Fibroblast of skin of left biceps (primary cell): ENCODE measurements at regions not wholly inside any gene's neighbourhood (a gene's known extent, or its start where the extent isn't known, plus 50 kb on each side); places are given as distances from the start of the nearest gene placed in this dataset.
"Not testable (repeated sequence)": the region's sequence is repeated elsewhere in the genome, so short reads cannot be mapped to it uniquely, and the experiment has no call there.

Experiments
- DNase-seq, 2 experiments: peaks; one replicate each; pipeline ENCODE4 v3.0.0-alpha.2; 2013; ENCODE audit warnings: low read depth in 2 of 2

DNA sequence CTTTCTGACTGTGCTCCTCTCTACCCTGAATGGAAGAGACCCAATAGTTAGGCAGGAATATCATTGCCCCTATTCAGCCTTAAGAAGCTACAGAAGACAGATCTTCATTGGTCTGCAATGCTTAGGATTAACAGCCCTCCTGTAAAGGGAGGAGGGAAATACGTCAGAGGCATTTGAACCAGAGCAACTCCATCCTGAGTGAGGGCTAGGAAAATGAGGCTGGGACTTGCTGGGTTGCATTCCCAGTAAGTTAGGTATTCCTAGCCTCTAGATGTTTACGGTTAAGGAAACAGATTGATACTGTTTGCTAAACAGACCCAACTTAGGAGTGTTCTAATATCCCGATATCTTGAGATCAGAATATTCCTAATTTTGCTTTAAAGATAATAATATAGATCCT is 63.5 kb downstream of the PCDH18 start:
- DNase-seq, result no peak

DNA sequence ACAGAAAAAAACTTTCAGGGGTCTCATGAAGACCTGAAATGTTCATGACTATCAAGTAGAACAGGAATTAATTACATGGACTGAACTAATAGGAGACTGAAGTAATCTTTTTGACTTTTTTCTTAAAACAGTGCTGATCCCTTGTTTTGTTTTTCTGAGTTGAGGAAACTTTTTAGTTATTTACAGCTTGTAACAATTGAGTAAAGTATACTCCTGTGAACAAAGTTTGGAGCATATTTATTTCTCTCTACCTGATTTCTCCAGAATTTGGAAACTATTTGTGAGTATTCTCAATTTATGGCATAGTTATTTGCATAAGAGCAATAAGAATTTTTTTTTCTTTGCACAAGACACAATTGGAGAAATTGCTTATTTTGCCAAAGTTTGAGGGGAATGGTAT is 64.8 kb downstream of the PCDH18 start:
- DNase-seq, result no peak

DNA sequence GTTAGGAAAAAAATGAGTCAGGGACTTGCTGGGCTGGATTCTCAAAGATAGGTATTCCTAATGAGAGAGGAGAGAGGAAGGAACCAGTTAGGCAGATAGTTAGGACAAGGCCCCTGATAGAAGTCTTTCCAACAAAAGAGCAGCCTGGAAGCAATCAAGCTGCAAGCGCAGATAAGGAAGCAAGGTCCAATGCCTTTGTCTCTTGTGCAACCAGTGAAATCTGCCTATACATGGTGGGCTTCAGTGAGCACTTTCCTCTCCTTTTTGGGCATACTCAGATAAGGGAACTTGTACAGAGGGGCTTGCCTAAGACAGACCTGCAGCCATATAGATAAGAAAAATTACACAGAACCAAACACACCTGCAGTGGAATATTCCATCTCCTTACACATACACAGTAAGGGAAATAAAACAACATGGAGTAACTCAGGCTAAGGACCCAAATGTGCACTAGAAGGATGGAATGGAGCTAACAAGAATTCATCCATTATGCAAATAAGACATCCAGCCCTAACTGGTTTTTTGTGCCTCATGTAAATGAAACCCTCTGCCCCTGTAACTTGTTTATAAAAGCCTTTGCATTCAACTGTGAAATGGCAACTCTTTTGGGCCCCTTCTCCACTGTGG is 68.8 kb downstream of the PCDH18 start:
- no peak for DNase-seq

DNA sequence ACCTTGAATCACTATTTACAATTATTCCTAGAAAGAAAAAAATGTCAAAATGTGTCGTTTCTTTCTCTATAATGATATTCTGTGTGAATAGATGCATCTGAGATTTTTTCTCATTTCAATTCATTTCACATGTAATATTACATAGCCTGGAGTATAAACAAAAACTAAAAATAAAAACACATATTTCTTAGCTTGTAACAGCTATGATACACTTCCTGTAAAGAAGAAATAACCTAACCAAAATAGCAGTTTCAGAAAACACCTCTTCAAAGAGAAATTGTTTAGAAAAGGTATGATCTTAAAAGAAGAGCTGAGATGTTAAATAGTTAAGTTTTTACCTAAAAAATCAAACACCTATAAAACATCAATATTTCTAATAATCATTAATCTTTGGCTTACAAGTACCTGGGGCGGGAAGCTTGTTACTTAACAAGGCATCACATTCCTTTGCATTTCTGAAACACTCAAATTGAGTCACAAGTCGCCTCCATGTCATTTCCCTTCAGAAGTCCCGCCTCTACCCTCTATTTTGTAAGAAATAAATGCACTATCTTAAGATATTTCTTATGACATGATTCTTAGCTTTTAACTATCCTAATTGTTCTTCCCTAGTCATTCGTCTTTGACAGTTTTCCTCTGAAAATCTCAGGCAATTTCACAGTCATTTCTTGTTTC is 76.5 kb downstream of the PCDH18 start:
- DNase-seq, result no peak

DNA sequence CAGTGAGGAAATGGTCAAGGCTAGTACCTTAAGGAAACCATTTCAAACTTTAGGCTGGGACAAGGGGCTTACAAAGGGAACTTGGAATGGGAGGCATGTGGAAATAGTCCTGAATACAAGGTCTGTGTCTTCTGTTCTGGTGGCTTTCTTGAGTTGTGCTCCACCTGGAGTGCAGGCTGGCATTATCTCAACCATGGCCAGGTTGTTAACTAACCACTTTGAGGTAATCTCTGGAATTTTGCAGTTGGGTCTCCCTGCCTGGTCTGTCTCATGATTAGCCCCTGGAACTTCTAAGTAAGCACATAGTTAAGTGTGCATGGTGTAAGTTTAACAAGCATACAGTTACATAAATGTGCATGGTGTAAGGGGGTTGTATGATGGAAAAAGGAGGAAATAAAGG is 77.5 kb downstream of the PCDH18 start:
- DNase-seq, result no peak

DNA sequence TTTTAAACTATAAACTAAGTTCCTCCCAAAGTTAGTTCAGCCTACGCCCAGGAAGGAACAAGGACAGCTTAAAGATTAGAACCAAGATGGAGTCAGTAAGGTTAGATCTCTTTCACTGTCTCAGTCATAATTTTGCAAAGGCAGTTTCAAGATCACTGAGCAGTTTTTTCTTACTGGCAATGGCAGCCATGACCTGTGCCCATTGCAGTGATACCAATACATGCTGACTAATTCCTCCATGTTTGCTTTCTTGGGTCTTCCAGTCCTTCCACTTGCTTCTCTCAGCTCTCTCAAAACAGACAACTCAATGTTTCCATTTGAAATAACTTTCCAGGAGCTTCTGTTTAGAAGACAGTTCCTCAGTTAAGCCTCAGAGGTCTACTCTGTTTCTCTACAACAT is 79.5 kb downstream of the PCDH18 start:
- no peak for DNase-seq

DNA sequence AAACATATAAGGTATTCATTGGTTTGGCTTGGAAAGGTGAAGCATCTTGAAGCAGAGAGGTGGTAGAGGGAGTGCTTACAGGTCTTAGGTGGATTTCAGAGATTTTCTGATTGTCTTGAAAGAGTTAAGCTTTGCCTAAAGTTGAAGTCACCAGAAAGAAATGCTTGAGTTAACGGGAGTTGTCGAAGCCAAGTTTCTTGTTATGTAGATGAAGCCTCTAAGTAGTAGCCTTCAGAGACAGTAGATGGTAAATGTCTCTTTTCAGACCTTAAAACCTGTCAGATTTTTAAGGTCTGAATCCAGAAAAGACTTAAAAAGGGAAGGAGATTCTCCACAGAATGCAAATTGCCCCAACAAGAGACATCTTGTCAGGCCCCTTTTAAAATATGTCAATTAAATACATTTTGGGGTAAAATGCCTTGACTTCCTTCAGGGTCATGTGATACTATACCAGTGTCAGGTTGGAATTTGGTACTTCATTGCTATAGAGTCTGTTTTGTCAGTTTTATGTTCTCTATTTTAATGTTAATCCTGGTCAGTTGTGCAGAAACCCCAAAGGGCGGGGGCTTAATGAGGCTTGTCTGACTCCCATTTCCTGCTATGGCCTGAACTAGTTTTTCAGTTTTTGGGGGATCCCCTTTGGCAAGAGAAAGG is 81.0 kb downstream of the PCDH18 start:
- DNase-seq, result no peak

DNA sequence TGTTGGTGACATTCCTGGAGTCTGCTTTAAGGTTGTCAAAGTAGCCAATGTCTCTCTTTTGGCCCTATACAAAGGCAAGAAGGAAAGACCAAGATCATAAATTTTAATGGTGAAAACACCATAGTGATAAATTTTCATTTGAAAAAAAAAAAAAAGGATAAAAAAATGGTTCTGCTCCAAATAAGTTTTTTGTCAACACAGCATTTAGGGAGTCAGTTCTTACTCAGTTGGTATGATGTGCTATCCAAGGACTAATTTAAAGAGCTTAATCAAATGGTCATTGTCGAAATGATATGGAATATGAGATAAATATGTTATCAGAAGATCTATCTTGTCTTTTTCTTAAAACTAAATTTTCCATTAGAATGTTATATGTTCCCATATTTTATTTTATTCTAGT is 83.9 kb downstream of the PCDH18 start:
- no peak for DNase-seq

DNA sequence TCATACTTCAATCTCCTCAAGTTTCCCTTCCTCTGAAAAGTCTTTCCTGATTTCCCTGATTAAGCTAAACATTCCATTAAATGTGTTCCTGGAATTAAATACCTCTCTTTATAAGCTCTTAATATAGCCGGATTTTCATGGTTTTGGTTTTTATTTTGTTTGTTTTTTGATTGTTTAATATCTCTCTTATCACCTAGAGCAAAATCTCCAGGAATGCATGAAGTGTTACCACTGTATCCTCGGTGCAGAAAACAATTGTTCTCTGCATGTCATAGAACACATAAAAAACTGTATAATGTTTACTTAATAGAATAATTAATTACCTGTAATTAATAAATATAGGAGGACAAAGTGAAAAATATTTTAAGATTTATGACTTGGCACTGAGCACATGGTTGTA is 86.2 kb downstream of the PCDH18 start:
- DNase-seq, result no peak

DNA sequence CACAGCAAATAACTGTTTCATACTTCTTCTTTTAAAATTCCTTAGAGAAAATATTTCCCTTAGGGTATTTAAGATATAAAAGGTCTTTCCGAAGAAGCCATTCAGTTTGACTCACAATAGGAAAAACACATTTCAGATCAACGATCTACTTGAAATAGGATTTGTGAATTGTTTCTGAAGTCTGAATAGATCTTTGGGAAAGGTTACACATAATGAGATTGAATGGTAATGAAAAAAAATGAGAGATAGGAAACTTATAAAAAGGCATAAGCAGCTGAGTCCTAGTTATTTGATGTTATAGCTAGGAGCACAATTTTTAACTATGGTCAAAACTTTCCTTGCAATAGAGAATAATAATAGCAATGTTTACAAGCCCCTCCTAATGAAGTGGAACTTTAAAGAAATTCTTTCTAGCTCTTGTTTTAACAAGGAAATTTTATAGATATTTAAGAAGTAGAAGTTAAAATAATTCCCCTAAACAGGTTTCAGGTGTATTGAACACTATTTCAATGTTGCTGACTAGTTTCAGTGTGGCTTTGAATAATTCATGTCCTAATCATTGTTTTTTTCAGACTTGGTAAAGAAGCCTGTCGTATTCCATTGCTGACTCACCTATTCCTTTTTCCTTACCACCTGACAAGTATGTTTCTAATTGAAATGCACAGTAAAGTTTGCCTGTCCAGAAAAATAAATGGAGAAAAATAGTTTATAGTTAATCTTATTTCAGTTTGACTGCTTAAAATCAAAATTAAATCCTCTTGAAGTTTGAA is 89.1 kb downstream of the PCDH18 start:
- no peak for DNase-seq

DNA sequence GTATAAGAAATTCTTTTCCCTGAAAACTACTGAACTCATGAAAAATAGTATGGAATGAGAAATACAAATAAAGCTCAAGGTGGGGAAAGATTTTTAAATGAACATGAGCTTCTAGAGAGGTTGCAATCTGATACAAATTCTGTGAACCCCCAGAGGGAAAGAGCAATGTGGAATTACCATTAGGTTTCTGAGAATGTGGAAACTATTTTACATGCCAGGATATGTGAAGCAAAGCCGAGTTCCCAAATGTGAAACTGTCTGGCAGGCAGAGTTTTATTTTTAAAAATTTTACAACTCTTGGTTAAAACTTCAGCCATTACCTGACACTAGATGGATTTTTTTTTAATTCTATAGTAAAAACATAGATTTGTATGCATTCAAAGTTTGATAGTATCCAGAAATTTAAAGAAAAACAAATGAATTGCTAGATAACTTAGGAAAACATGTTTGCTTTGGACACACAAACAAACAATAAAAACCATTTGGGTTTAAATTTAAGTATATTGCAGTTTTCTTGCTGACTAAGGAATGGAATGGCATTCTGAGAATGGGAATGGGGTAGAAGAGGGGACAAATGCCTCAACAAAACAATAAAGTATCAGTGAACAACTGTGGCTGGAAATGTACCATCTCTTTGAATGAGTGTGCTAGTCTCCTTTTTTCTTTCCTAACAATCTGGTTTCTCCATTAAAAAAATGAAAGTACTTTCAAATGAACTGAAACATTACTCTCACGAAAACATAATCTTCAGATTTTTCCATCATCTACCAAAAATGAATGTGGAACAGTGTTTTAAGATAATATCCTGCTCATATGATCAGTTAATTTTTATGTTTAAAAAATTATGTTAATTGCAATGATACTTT is 99.6 kb downstream of the PCDH18 start:
- DNase-seq, result no peak

DNA sequence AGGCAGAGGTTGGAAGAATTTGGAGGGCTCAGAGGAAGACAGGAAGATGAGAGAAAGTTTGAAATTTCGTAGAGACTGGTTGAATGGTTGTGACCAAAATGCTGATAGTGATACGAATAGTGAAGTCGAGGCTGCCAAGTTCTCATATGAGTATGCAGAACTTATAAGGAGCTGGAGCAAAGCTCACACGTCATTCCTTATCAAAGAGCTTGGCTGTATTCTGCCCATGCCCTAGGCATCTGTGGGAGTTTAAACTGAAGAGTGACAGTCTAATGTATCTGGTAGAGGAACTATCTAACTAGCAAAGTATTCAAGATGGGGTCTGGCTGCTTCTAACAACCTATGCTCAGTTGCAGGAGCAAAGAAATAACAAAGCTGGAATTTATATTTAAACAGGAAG is 102.1 kb downstream of the PCDH18 start:
- DNase-seq, result no peak

DNA sequence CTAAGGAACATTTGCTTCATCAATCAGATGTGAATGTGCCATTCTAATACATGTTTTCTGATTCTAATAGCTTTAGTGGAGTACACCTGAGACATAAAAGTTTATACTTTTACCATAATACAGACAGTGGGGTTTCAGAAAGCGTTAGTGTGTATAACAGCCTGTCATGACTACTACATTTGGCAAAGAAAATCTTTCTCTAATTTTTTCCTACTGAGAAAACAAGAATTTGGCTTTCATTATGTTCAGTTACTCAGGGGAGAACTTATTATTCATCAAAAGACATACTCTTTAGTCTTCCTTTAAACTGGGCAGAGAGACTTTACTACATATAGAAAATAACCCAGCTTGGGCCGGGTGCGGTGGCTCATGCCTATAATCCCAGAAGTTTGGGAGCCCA is 104.9 kb downstream of the PCDH18 start:
- DNase-seq, result no peak

DNA sequence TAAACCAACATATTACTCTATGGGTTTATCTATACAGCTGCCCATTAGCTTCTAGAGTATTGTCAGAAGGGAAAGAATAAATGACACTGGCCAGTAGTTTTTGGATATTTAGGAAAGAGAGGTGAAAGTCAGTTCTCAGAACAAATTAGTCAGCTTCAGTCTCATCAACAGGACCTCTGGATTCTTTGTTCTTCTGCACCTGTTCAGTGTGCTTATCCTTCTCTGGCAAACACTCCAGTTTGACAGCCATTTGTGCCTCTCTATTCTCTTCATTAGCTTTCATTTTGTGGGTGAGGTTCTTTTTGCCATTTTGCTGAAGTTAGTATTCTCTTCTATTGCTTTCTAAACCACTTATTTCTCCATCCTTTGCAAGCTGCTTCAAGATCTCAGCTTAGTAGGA is 107.0 kb downstream of the PCDH18 start:
- no peak for DNase-seq

DNA sequence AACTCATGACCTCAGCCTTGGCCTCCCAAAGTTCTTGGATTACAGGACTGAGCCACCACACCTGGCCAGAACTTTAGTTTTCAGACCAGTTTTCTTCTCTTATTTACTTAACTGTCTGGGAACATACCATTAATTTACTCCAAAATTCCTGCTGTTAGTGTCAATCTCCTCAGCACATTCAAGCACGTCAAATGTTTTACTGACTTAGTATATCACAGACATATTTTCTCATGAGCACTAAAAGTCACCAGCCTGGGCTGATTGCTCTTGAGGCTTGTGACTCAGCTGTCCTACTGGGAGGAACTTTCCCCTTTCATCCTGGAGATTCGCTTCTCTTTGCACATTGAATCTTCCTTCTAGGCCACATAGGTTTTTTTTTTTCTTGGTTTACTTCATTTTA is 109.6 kb downstream of the PCDH18 start:
- no peak for DNase-seq

DNA sequence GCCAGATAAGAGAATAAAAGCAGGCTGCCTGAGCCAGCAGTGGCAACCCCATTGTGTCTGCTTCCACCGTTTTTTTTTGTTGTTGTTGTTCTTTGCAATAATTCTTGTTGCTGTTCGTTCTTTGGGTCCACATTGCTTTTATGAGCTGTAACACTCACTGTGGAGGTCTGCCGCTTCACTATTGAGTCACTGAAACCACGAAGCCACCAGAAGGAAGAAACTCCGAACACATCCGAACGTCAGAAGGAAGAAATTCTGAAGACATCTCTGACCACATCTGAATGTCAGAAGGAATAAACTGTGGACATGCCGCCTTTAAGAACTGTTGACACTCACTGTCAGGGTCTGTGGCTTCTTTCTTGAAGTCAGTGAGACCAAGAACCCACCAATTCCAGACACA is 110.5 kb downstream of the PCDH18 start:
- DNase-seq, result peak in 1 of 2 experiments; percentile 14

DNA sequence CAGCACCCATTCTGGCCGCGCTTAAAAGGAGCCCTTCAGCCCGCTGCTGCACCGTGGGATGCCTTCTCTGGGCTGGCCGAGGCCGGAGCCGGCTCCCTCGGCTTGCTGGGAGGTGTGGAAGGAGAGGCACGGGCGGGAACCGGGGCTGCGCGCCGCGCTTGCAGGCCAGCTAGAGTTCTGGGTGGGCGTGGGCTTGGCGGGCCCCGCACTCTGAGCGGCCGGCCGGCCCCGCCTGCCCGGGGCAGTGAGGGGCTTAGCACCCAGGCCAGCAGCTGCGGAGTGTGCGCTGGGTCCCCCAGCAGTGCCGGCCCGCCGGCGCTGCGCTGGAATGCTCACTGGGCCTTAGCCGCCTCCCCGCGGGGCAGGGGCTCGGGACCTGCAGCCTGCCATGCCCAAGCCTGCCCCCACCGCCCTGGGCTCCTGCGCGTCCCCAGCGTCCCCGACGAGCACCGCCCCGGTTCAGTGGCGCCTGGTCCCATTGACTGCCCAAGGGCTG is 111.3 kb downstream of the PCDH18 start:
- no peak for DNase-seq

DNA sequence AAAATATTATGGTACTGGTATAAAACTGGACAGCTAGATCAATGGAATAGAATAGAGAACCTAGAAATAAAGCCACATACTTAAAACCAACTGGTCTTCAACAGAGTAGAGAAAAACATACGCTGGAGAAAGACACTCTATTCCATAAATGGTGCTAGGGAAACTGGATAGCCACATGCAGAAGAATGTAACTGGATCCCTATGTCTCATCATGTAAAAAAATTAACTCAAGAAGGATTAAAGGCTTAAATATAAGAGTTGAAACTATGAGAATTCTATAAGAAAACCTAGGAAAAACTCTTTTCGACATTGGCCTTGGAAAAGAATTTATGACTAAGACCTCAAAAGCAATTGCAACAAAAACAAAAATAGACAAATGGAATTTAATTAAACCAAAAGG is 114.6 kb downstream of the PCDH18 start:
- no peak for DNase-seq

DNA sequence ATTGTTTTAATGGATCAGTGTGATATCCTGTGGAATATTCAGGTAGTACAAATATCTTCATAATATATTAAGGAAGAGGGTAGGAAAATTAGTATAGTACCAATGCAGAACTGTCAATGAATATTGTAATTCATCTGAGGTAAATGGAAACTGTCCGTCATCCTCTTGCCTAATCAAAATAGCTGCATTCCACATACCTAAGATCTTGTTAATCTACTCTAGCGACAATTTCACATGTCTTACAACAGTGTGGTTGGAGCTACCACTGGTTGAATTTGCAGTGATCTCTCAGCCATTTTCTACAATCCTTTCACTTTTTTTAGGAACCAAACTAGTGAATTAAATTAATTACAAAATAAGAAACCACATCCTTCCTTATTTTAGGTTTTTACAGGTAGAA is 117.5 kb downstream of the PCDH18 start:
- DNase-seq, result no peak

DNA sequence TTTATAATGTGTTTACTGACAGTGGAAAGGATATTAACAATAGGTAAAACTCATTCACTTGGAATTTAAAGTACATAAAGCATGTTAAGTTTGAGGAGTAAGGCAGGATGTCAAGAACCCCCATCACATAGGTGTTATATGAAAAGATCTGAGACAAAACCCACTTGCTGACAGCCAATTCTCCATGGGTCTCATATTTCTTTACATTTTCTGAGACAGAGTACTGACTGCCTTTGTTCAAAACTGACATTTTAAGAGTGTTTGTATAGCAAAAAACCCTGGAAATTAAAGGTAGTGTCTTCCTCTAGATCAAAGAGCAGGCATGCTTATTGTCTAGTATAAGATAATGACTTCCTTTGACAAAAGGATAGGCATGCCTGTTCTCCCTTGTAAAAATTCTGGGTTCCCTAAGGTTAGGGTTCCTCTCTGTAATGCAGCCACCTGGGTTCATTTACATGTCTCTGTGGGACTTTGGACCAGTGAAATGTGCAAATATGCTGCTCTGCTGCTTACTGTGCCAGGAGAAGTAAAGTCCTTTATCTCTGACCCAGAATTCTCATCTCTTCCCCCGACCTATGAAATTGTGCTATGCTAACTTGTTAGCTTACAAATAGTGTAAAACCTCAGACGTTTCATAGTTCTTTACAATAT is 123.6 kb downstream of the PCDH18 start:
- DNase-seq, result no peak

DNA sequence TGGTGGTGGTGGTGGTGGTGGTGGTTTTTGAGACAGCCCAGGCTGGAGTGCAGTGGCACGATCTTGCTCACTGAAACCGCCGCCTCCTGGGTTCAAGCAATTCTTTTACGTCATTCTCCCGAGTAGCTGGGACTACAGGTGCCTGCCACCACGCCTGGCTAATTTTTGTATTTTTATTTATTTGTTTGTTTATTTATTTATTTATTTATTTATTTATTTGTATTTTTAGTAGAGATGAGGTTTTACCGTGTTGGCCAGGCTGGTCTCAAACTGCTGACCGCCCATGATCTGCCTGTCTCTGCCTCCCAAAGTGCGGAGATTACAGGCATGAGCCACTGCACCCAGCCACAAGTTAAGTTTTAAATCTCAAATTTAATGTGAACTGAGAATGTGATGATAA is 126.5 kb downstream of the PCDH18 start:
- not testable (repeated sequence) for DNase-seq
